GM23338 (cell line): ENCODE measurements at regions not wholly inside any gene's neighbourhood (a gene's known extent, or its start where the extent isn't known, plus 50 kb on each side); places are given as distances from the start of the nearest gene placed in this dataset.

Experiments
- CREB1 ChIP-seq: fragments of 250-450 bp; sonication (Bioruptor Pico); IDR thresholded peaks from 2 replicates; pipeline ENCODE4 v1.5.0; 2020; ENCODE audit warnings: low read depth, mild to moderate bottlenecking, moderate library complexity
- EZH2 ChIP-seq: fragments of 200-600 bp; sonication (generic); IDR thresholded peaks from one replicate; pipeline ENCODE4 v1.8.0; 2017; ENCODE audit warnings: antibody characterized with exemption, mild to moderate bottlenecking, low read depth; ENCODE audit not compliant: unreplicated experiment
- EZH2phosphoT487 ChIP-seq: fragments of 200-600 bp; sonication (generic); IDR thresholded peaks from one replicate; pipeline ENCODE4 v1.8.1; 2018; ENCODE audit warnings: antibody characterized with exemption; ENCODE audit not compliant: unreplicated experiment
- JUNB ChIP-seq: IDR thresholded peaks from one replicate; pipeline ENCODE4 v1.6.1; 2016; ENCODE audit warnings: antibody characterized with exemption; ENCODE audit not compliant: unreplicated experiment
- NANOG ChIP-seq: IDR thresholded peaks from 2 replicates; pipeline ENCODE4 v1.6.1; 2016; ENCODE audit warnings: antibody characterized with exemption, borderline replicate concordance
- POLR2AphosphoS5 ChIP-seq: IDR thresholded peaks from 2 replicates; pipeline ENCODE4 v1.6.1; 2016; ENCODE audit warnings: antibody characterized with exemption, low read depth
- STAT1 ChIP-seq: IDR thresholded peaks from one replicate; pipeline ENCODE4 v1.6.1; 2016; ENCODE audit warnings: antibody characterized with exemption; ENCODE audit not compliant: unreplicated experiment
- ZNF114 ChIP-seq: fragments of 250-450 bp; sonication (Bioruptor Pico); IDR thresholded peaks from 2 replicates; pipeline ENCODE4 v1.5.0; 2020; ENCODE audit warnings: mild to moderate bottlenecking, moderate library complexity
- TF ChIP-seq, protein P1 (sequence below): IDR thresholded peaks from 2 replicates; pipeline ENCODE4 v1.6.1; 2016; ENCODE audit warnings: antibody characterized with exemption
- TF ChIP-seq, protein P2 (sequence below), 2 experiments: fragments of 200-600 bp in 1 of 2; sonication (generic) in 1 of 2; conservative IDR thresholded peaks; 2 replicates each; pipeline versions ENCODE4 v1.5.1 to v1.6.1; 2016 to 2017; ENCODE audit warnings: antibody characterized with exemption in 2 of 2, low read depth in 2 of 2, mild to moderate bottlenecking in 2 of 2, moderate library complexity in 1 of 2
- TF ChIP-seq, protein P3 (sequence below): IDR thresholded peaks from one replicate; pipeline ENCODE4 v1.6.1; 2018; ENCODE audit warnings: antibody characterized with exemption; ENCODE audit not compliant: unreplicated experiment

DNA sequence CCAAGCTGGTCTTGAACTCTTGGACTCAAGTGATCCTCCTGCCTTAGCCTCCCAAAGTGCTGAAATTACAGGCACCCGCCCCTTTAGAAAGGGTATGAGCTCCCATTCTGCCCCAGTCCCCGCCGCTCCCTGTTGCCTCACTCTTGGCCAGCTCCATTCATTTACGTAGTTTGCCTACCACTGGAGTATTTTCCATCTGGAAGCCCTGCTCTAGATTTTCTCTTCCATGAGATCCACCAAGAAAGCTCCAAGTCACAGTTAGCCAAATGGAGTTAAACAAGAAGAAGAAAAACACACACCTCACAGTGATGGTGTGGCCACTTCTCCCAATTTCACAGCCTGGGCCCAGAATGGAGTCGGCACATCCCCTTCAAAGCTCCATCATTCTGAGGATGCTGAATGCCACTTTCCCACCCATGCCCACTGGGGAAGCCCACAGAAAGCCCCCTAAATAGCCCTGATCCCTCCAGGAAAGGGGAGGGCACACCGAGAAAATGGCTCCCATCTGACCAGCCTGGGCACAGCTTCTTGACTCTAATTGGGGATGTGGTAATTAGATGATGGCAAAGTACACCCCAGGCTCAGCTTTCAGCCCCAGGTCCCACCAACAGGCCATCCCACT, 381.2 kb downstream of the MN1 start:
- TF ChIP-seq, protein P1, sequence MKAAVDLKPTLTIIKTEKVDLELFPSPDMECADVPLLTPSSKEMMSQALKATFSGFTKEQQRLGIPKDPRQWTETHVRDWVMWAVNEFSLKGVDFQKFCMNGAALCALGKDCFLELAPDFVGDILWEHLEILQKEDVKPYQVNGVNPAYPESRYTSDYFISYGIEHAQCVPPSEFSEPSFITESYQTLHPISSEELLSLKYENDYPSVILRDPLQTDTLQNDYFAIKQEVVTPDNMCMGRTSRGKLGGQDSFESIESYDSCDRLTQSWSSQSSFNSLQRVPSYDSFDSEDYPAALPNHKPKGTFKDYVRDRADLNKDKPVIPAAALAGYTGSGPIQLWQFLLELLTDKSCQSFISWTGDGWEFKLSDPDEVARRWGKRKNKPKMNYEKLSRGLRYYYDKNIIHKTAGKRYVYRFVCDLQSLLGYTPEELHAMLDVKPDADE: no peak
- TF ChIP-seq, protein P2, sequence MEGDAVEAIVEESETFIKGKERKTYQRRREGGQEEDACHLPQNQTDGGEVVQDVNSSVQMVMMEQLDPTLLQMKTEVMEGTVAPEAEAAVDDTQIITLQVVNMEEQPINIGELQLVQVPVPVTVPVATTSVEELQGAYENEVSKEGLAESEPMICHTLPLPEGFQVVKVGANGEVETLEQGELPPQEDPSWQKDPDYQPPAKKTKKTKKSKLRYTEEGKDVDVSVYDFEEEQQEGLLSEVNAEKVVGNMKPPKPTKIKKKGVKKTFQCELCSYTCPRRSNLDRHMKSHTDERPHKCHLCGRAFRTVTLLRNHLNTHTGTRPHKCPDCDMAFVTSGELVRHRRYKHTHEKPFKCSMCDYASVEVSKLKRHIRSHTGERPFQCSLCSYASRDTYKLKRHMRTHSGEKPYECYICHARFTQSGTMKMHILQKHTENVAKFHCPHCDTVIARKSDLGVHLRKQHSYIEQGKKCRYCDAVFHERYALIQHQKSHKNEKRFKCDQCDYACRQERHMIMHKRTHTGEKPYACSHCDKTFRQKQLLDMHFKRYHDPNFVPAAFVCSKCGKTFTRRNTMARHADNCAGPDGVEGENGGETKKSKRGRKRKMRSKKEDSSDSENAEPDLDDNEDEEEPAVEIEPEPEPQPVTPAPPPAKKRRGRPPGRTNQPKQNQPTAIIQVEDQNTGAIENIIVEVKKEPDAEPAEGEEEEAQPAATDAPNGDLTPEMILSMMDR (conservative IDR thresholded peaks at IDR 0.05; ENCODE audit: low read depth in 2 of 2): no peak
- TF ChIP-seq EZH2phosphoT487 (no peak), POLR2AphosphoS5 (no peak), JUNB (no peak), EZH2 (no peak), CREB1 (CRISPR knock-in tag) (no peak), STAT1 (no peak), NANOG (no peak), ZNF114 (no peak)
- TF ChIP-seq, protein P3, sequence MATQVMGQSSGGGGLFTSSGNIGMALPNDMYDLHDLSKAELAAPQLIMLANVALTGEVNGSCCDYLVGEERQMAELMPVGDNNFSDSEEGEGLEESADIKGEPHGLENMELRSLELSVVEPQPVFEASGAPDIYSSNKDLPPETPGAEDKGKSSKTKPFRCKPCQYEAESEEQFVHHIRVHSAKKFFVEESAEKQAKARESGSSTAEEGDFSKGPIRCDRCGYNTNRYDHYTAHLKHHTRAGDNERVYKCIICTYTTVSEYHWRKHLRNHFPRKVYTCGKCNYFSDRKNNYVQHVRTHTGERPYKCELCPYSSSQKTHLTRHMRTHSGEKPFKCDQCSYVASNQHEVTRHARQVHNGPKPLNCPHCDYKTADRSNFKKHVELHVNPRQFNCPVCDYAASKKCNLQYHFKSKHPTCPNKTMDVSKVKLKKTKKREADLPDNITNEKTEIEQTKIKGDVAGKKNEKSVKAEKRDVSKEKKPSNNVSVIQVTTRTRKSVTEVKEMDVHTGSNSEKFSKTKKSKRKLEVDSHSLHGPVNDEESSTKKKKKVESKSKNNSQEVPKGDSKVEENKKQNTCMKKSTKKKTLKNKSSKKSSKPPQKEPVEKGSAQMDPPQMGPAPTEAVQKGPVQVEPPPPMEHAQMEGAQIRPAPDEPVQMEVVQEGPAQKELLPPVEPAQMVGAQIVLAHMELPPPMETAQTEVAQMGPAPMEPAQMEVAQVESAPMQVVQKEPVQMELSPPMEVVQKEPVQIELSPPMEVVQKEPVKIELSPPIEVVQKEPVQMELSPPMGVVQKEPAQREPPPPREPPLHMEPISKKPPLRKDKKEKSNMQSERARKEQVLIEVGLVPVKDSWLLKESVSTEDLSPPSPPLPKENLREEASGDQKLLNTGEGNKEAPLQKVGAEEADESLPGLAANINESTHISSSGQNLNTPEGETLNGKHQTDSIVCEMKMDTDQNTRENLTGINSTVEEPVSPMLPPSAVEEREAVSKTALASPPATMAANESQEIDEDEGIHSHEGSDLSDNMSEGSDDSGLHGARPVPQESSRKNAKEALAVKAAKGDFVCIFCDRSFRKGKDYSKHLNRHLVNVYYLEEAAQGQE: no peak
